ENCODE measurements at regions not wholly inside any gene's neighbourhood (a gene's known extent, or its start where the extent isn't known, plus 50 kb on each side); places are given as distances from the start of the nearest gene placed in this dataset.

GRCh38 chr21:39108291-39109162 lies 74.7 kb downstream of the PSMG1 start:
- TF ChIP-seq CTCF (IDR thresholded peaks at IDR 0.05; ENCODE audit: insufficient read depth, low read length) (no peak), POLR2AphosphoS5 (IDR thresholded peaks at IDR 0.05; ENCODE audit: low read depth) (no peak)
- TF ChIP-seq, protein P1, sequence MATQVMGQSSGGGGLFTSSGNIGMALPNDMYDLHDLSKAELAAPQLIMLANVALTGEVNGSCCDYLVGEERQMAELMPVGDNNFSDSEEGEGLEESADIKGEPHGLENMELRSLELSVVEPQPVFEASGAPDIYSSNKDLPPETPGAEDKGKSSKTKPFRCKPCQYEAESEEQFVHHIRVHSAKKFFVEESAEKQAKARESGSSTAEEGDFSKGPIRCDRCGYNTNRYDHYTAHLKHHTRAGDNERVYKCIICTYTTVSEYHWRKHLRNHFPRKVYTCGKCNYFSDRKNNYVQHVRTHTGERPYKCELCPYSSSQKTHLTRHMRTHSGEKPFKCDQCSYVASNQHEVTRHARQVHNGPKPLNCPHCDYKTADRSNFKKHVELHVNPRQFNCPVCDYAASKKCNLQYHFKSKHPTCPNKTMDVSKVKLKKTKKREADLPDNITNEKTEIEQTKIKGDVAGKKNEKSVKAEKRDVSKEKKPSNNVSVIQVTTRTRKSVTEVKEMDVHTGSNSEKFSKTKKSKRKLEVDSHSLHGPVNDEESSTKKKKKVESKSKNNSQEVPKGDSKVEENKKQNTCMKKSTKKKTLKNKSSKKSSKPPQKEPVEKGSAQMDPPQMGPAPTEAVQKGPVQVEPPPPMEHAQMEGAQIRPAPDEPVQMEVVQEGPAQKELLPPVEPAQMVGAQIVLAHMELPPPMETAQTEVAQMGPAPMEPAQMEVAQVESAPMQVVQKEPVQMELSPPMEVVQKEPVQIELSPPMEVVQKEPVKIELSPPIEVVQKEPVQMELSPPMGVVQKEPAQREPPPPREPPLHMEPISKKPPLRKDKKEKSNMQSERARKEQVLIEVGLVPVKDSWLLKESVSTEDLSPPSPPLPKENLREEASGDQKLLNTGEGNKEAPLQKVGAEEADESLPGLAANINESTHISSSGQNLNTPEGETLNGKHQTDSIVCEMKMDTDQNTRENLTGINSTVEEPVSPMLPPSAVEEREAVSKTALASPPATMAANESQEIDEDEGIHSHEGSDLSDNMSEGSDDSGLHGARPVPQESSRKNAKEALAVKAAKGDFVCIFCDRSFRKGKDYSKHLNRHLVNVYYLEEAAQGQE (IDR thresholded peaks at IDR 0.05; ENCODE audit: insufficient replicate concordance, low read depth), result no peak

Measured in HL-60 (cell line).